HG02943 (cell line): ENCODE measurements at regions not wholly inside any gene's neighbourhood (a gene's known extent, or its start where the extent isn't known, plus 50 kb on each side); places are given as distances from the start of the nearest gene placed in this dataset.

Source experiments
- ATAC-seq: cut with Tn5 transposase; IDR thresholded peaks from one replicate; pipeline ENCODE4 v1.9.1; 2021; ENCODE audit warnings: mild to moderate bottlenecking, low read depth, moderate library complexity; ENCODE audit not compliant: unreplicated experiment

- no peak for ATAC-seq
These were observed 95.6 kb upstream of the C1orf87 start for GRCh38 chr1:60169206-60169605.

- ATAC-seq = no peak
These were observed 89.4 kb upstream of the C1orf87 start for GRCh38 chr1:60162936-60163335.

GRCh38 chr1:60160141-60160540, 86.6 kb upstream of the C1orf87 start:
- ATAC-seq = no peak

GRCh38 chr1:60156371-60156770, 82.8 kb upstream of the C1orf87 start:
- ATAC-seq = no peak

GRCh38 chr1:60153961-60154360, 80.4 kb upstream of the C1orf87 start:
- ATAC-seq = no peak

- ATAC-seq = no peak
These were observed 79.3 kb upstream of the C1orf87 start for GRCh38 chr1:60152891-60153290.

GRCh38 chr1:60151311-60151710, 77.7 kb upstream of the C1orf87 start:
- ATAC-seq = no peak

GRCh38 chr1:60149251-60149650, 75.7 kb upstream of the C1orf87 start:
- ATAC-seq = no peak

GRCh38 chr1:60146884-60147283, 73.3 kb upstream of the C1orf87 start:
- no peak for ATAC-seq

GRCh38 chr1:60145771-60146170, 72.2 kb upstream of the C1orf87 start:
- ATAC-seq = no peak

- no peak for ATAC-seq
These were observed 68.2 kb upstream of the C1orf87 start for GRCh38 chr1:60141743-60142142.

GRCh38 chr1:60141276-60141675, 67.7 kb upstream of the C1orf87 start:
- ATAC-seq = no peak

- ATAC-seq = no peak
These were observed 63.8 kb upstream of the C1orf87 start for GRCh38 chr1:60137406-60137805.

GRCh38 chr1:60136395-60136794, 62.8 kb upstream of the C1orf87 start:
- no peak for ATAC-seq

- no peak for ATAC-seq
These were observed 61.1 kb upstream of the C1orf87 start for GRCh38 chr1:60134716-60135115.

- no peak for ATAC-seq
These were observed 60.3 kb upstream of the C1orf87 start for GRCh38 chr1:60133848-60134247.

- ATAC-seq = no peak
These were observed 59.6 kb upstream of the C1orf87 start for GRCh38 chr1:60133000-60133673.

GRCh38 chr1:60132108-60132507, 58.5 kb upstream of the C1orf87 start:
- ATAC-seq = no peak

GRCh38 chr1:60130703-60131102, 57.1 kb upstream of the C1orf87 start:
- ATAC-seq = no peak

GRCh38 chr1:60129911-60130310, 56.3 kb upstream of the C1orf87 start:
- no peak for ATAC-seq

- no peak for ATAC-seq
These were observed 53.2 kb upstream of the C1orf87 start for GRCh38 chr1:60126723-60127122.
